ENCODE measurements at regions not wholly inside any gene's neighbourhood (a gene's known extent, or its start where the extent isn't known, plus 50 kb on each side); places are given as distances from the start of the nearest gene placed in this dataset.

DNA sequence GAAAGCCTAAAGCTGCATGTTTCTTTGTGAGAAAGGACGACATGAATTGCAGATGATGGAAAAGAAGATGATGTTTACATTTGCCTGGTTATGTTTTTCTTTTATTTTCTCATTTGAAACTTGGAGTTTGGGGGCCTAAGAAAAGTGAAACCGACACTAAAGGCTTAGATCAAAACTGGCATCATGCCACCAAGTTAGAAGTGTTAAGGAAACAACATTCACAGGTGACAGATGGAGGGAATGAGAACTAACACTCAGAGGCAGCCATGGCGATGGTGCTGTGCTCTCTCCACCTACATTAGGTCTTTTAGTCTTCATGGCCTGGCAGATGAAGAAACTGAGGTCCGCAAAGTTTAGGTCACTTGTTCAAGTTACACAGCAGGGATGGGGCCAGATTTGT is 923.6 kb downstream of the TUSC7 start (continued):
- no peak for TF ChIP-seq CBX5 (IDR thresholded peaks at IDR 0.05; ENCODE audit: low read depth, low read length)
- TF ChIP-seq CREB1 (IDR thresholded peaks at IDR 0.05) = no peak
- TF ChIP-seq SIX5 (IDR thresholded peaks at IDR 0.05; ENCODE audit: low read depth, low read length) = no peak
- no peak for TF ChIP-seq MAX (IDR thresholded peaks at IDR 0.05)
